GM12878 (cell line): ENCODE measurements at regions not wholly inside any gene's neighbourhood (a gene's known extent, or its start where the extent isn't known, plus 50 kb on each side); places are given as distances from the start of the nearest gene placed in this dataset.

ENCODE experiments used
- ATAC-seq: fragments of 200-7000 bp; cut with Tn5 transposase; 3 replicates; pipeline ENCODE4 v1.9.1; 2020; ENCODE audit warnings: mild to moderate bottlenecking, moderate library complexity
- BruUV-seq: library from RNA; stranded (reverse); fragments of 400-500 nt; replicated peaks from 2 replicates; lab custom pipeline; 2021; lab: Mats Ljungman, UMichigan
- CTCF ChIA-PET: fragments of 300-600 bp; sonication (Branson Sonifier 250); formaldehyde crosslinking; extraction: SDS; loops from one replicate; lab custom pipeline; 2021; ENCODE audit warnings: inconsistent platforms; lab: Yijun Ruan, JAX
- POLR2A ChIA-PET: fragments of 350-600 bp; formaldehyde crosslinking; extraction: SDS; loops from one replicate; lab custom pipeline; 2021; ENCODE audit warnings: inconsistent platforms; lab: Charles Lee
- RAD21 ChIA-PET: fragments of 300-600 bp; sonication (Branson Sonifier 250); formaldehyde crosslinking; loops from one replicate; lab custom pipeline; 2023; ENCODE audit warnings: antibody characterized with exemption; ENCODE audit not compliant: unreplicated experiment; lab: Charles Lee
- SMC1A ChIA-PET: fragments of 300-600 bp; sonication (Branson Sonifier 250); formaldehyde crosslinking; loops from one replicate; lab custom pipeline; 2023; ENCODE audit not compliant: unreplicated experiment, uncharacterized antibody; lab: Charles Lee
- DNase-seq: peaks from one replicate; pipeline ENCODE4 v3.0.0-alpha.2; 2011; ENCODE audit warnings: low read depth, low spot score
- FAIRE-seq: peaks from 3 replicates; lab custom pipeline; 2011; peaks lifted over from hg19 to GRCh38; lab: Jason Lieb, UNC
- H2AFZ ChIP-seq: 2 replicates; pipeline ENCODE4 v1.6.0; 2011; ENCODE audit warnings: low read depth, low read length, control low read depth; ENCODE audit not compliant: control insufficient read depth
- H3K27ac ChIP-seq: 2 replicates; pipeline ENCODE4 v1.5.1; 2011; ENCODE audit warnings: control low read depth; ENCODE audit not compliant: control insufficient read depth, insufficient read depth
- H3K27me3 ChIP-seq, 2 experiments: replicated peaks in 1 of 2; 2 replicates each; pipeline versions ENCODE4 v1.6.0 to v1.6.1; 2011; ENCODE audit warnings: low read length in 1 of 2; ENCODE audit not compliant: control insufficient read depth in 2 of 2, insufficient read depth in 2 of 2
- H3K36me3 ChIP-seq, 2 experiments: 2 replicates each; pipeline ENCODE4 v1.5.1; 2011; ENCODE audit warnings: low read length in 1 of 2; ENCODE audit not compliant: control insufficient read depth in 2 of 2, insufficient read depth in 2 of 2
- H3K4me1 ChIP-seq: 2 replicates; pipeline ENCODE4 v1.6.1; 2011; ENCODE audit warnings: mild to moderate bottlenecking, low read length, moderate library complexity, mixed read lengths; ENCODE audit not compliant: control insufficient read depth, insufficient read depth
- H3K4me2 ChIP-seq: 2 replicates; pipeline ENCODE4 v1.6.0; 2011; ENCODE audit warnings: control low read depth; ENCODE audit not compliant: control insufficient read depth, insufficient read depth
- H3K4me3 ChIP-seq: fragments of 200-600 bp; sonication (generic); 2 replicates; pipeline ENCODE4 v1.5.1; 2016
- H3K79me2 ChIP-seq: 2 replicates; pipeline ENCODE4 v1.6.0; 2011; ENCODE audit warnings: low read length; ENCODE audit not compliant: control insufficient read depth, insufficient read depth
- H3K9ac ChIP-seq: 2 replicates; pipeline ENCODE4 v1.8.0; 2011; ENCODE audit warnings: low read length, control low read depth, mixed read lengths; ENCODE audit not compliant: control insufficient read depth, insufficient read depth
- H3K9me3 ChIP-seq: replicated peaks from 3 replicates; pipeline ENCODE4 v1.5.1; 2011; ENCODE audit warnings: mild to moderate bottlenecking, low read length; ENCODE audit not compliant: control insufficient read depth, insufficient read depth
- H4K20me1 ChIP-seq: 2 replicates; pipeline ENCODE4 v1.6.0; 2011; ENCODE audit not compliant: control insufficient read depth, insufficient read depth
- ATF2 ChIP-seq: IDR thresholded peaks from 2 replicates; pipeline ENCODE4 v1.6.1; 2012; ENCODE audit warnings: low read length, inconsistent platforms
- CREB1 ChIP-seq: IDR thresholded peaks from 2 replicates; pipeline ENCODE4 v1.6.1; 2012; ENCODE audit warnings: low read depth, mild to moderate bottlenecking, inconsistent platforms
- DPF2 ChIP-seq: fragments of 450-650 bp; IDR thresholded peaks from 2 replicates; pipeline ENCODE4 v1.6.1; 2017; ENCODE audit warnings: mild to moderate bottlenecking
- E2F4 ChIP-seq: IDR thresholded peaks from 2 replicates; pipeline ENCODE4 v1.6.1; 2012; ENCODE audit warnings: low read depth, low read length, improper control_type of control experiment
- ESRRA ChIP-seq: IDR thresholded peaks from 2 replicates; pipeline ENCODE4 v1.6.1; 2012; ENCODE audit warnings: mild to moderate bottlenecking, low read length, improper control_type of control experiment
- HDAC6 ChIP-seq: fragments of 200-600 bp; sonication (generic); IDR thresholded peaks from one replicate; pipeline ENCODE4 v1.8.0; 2017; ENCODE audit warnings: antibody characterized with exemption; ENCODE audit not compliant: unreplicated experiment
- POLR2A ChIP-seq: IDR thresholded peaks from 2 replicates; pipeline ENCODE4 v1.6.1; 2011; ENCODE audit warnings: low read depth, mild to moderate bottlenecking, low read length
- POLR2AphosphoS2 ChIP-seq: IDR thresholded peaks from 2 replicates; pipeline ENCODE4 v1.6.1; 2011; ENCODE audit warnings: low read depth, mild to moderate bottlenecking, low read length, improper control_type of control experiment, moderate library complexity
- SREBF1 ChIP-seq: IDR thresholded peaks from 2 replicates; pipeline ENCODE4 v1.6.1; 2012; ENCODE audit warnings: mild to moderate bottlenecking, low read length
- SREBF2 ChIP-seq: IDR thresholded peaks from 2 replicates; pipeline ENCODE4 v1.6.1; 2012; ENCODE audit warnings: mild to moderate bottlenecking, low read length
- SRF ChIP-seq, 2 experiments: IDR thresholded peaks; 2 replicates each; pipeline ENCODE4 v1.6.1; 2011; ENCODE audit warnings: low read depth in 2 of 2, low read length in 2 of 2, mild to moderate bottlenecking in 1 of 2, moderate library complexity in 1 of 2
- SUZ12 ChIP-seq: fragments of 200-600 bp; sonication (generic); IDR thresholded peaks from one replicate; pipeline ENCODE4 v1.6.1; 2018; ENCODE audit warnings: antibody characterized with exemption, mild to moderate bottlenecking; ENCODE audit not compliant: unreplicated experiment
- TAF1 ChIP-seq: IDR thresholded peaks from 2 replicates; pipeline ENCODE4 v1.6.1; 2011; ENCODE audit warnings: mild to moderate bottlenecking, low read depth, low read length, borderline replicate concordance
- TCF3 ChIP-seq: IDR thresholded peaks from 2 replicates; pipeline ENCODE4 v1.6.1; 2012; ENCODE audit warnings: low read depth, mild to moderate bottlenecking, low read length, borderline replicate concordance; ENCODE audit not compliant: insufficient read depth
- WRNIP1 ChIP-seq: IDR thresholded peaks from 2 replicates; pipeline ENCODE4 v1.6.1; 2011; ENCODE audit warnings: low read depth, low read length, improper control_type of control experiment, borderline replicate concordance
- YY1 ChIP-seq: IDR thresholded peaks from 2 replicates; pipeline ENCODE4 v1.6.1; 2011; ENCODE audit warnings: low read depth, mild to moderate bottlenecking, low read length
- WGBS: methylation state at CpG from one replicate; pipeline ENCODE4 v1.1.6; 2016; ENCODE audit warnings: low lambda C conversion rate; ENCODE audit not compliant: insufficient replicate concordance, insufficient coverage; ENCODE audit errors: missing lambda C conversion rate; 5-methylcytosine and 5-hydroxymethylcytosine counted together
- in situ Hi-C: fragments of 300-500 bp; cut with MboI; formaldehyde crosslinking; loops from 9 replicates; pipeline ENCODE4 v1.14.3; 2018; ENCODE audit warnings: mixed read lengths
- intact Hi-C: fragments of 100-400 bp; cut with micrococcal nuclease; formaldehyde crosslinking; loops from one replicate; pipeline ENCODE4 v1.14.2; 2022; ENCODE audit not compliant: unreplicated experiment

DNA sequence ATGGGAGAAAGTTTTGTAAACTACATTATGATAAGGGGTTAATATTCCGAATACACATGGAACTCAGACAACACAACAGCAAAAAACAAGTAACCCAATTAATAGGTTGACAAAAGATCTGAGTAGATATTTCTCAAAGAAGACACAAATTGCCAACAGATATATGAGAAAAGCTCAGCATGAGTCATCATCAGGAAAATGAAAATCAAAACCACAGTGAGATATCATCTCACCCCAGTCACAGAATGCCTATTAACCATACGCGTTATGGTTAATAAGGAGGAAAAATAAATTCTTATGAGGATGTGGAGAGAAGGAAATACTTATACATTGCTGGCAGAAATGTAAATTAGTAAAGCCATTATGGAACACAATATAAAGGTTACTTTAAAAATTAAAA, 695.0 kb downstream of the COL12A1 start:
- in situ Hi-C loops: no loop called here
- RAD21 ChIA-PET: no interaction called here
- no peak for TF ChIP-seq YY1
- TF ChIP-seq TAF1: no peak
- TF ChIP-seq HDAC6: no peak
- no peak for TF ChIP-seq ESRRA
- TF ChIP-seq DPF2: no peak
- no peak for TF ChIP-seq CREB1
- TF ChIP-seq SRF (IDR thresholded peaks at IDR 0.05; ENCODE audit: low read depth in 2 of 2, low read length in 2 of 2): no peak
- TF ChIP-seq SREBF2: no peak
- TF ChIP-seq SREBF1: no peak
- TF ChIP-seq SUZ12: no peak
- TF ChIP-seq ATF2: no peak
- no peak for TF ChIP-seq WRNIP1
- no peak for TF ChIP-seq E2F4
- TF ChIP-seq TCF3: no peak
- TF ChIP-seq POLR2A: no peak
- TF ChIP-seq POLR2AphosphoS2: no peak
- Histone ChIP-seq H3K9me3 (no peaks in the 10 kb centered on the region), H3K4me1 (no peaks in the 10 kb centered on the region), H3K9ac (no peak overlapping the region), H3K4me2 (no peak overlapping the region), H3K36me3 (no peaks in the 10 kb centered on the region), H3K27ac (no peak overlapping the region), H4K20me1 (no peaks in the 10 kb centered on the region), H3K27me3 (no peaks in the 10 kb centered on the region), H3K4me3 (no peak overlapping the region), H3K79me2 (no peaks in the 10 kb centered on the region), H2AFZ (no peak overlapping the region)
- POLR2A ChIA-PET: no interaction called here
- intact Hi-C loops: no loop called here
- no TSS peak for BruUV-seq
- 44% methylated on average over 3 of the region's 3 CpGs for WGBS
- SMC1A ChIA-PET: no interaction called here
- FAIRE-seq (no peak), DNase-seq (no peak), ATAC-seq (no peak)
- CTCF ChIA-PET: no interaction called here
